ENCODE measurements at regions not wholly inside any gene's neighbourhood (a gene's known extent, or its start where the extent isn't known, plus 50 kb on each side); places are given as distances from the start of the nearest gene placed in this dataset.

- DNase-seq (ENCODE audit: low read depth): no peak
Observed at GRCh38 chr18:77520767-77521166, 271.1 kb downstream of the GALR1 start.

GRCh38 chr18:77522051-77522675 is 272.5 kb downstream of the GALR1 start:
- DNase-seq (ENCODE audit: low read depth): no peak

- no peak for DNase-seq (ENCODE audit: low read depth)
Observed at GRCh38 chr18:77524909-77525308, 275.3 kb downstream of the GALR1 start.

- no peak for DNase-seq (ENCODE audit: low read depth)
Observed at GRCh38 chr18:77526962-77527361, 277.3 kb downstream of the GALR1 start.

GRCh38 chr18:77528872-77529271 is 279.2 kb downstream of the GALR1 start:
- no peak for DNase-seq (ENCODE audit: low read depth)

GRCh38 chr18:77529492-77530176 is 280.0 kb downstream of the GALR1 start:
- no peak for DNase-seq (ENCODE audit: low read depth)

GRCh38 chr18:77530732-77531131 is 281.1 kb downstream of the GALR1 start:
- DNase-seq (ENCODE audit: low read depth): no peak

GRCh38 chr18:77539860-77540259 is 290.2 kb downstream of the GALR1 start:
- no peak for DNase-seq (ENCODE audit: low read depth)

- no peak for DNase-seq (ENCODE audit: low read depth)
Observed at GRCh38 chr18:77544792-77545191, 295.1 kb downstream of the GALR1 start.

- DNase-seq (ENCODE audit: low read depth): no peak
Observed at GRCh38 chr18:77547757-77548156, 298.1 kb downstream of the GALR1 start.

- DNase-seq (ENCODE audit: low read depth): no peak
Observed at GRCh38 chr18:77548790-77549420, 299.3 kb downstream of the GALR1 start.

- no peak for DNase-seq (ENCODE audit: low read depth)
Observed at GRCh38 chr18:77550625-77551024, 301.0 kb downstream of the GALR1 start.

GRCh38 chr18:77551055-77551454 is 301.4 kb downstream of the GALR1 start:
- no peak for DNase-seq (ENCODE audit: low read depth)

GRCh38 chr18:77552945-77553344 is 303.3 kb downstream of the GALR1 start:
- no peak for DNase-seq (ENCODE audit: low read depth)

- no peak for DNase-seq (ENCODE audit: low read depth)
Observed at GRCh38 chr18:77554061-77554460, 304.4 kb downstream of the GALR1 start.

- no peak for DNase-seq (ENCODE audit: low read depth)
Observed at GRCh38 chr18:77557046-77557587, 307.5 kb downstream of the GALR1 start.

GRCh38 chr18:77559274-77559910 is 309.7 kb downstream of the GALR1 start:
- no peak for DNase-seq (ENCODE audit: low read depth)

- DNase-seq (ENCODE audit: low read depth): no peak
Observed at GRCh38 chr18:77560341-77560992, 310.8 kb downstream of the GALR1 start.

GRCh38 chr18:77566604-77567003 is 317.0 kb downstream of the GALR1 start:
- no peak for DNase-seq (ENCODE audit: low read depth)

GRCh38 chr18:77567205-77567604 is 317.6 kb downstream of the GALR1 start:
- DNase-seq (ENCODE audit: low read depth): no peak

GRCh38 chr18:77571743-77572142 is 322.1 kb downstream of the GALR1 start:
- no peak for DNase-seq (ENCODE audit: low read depth)

GRCh38 chr18:77572537-77572936 is 322.9 kb downstream of the GALR1 start:
- no peak for DNase-seq (ENCODE audit: low read depth)
